ENCODE measurements at regions not wholly inside any gene's neighbourhood (a gene's known extent, or its start where the extent isn't known, plus 50 kb on each side); places are given as distances from the start of the nearest gene placed in this dataset.

- H3K9ac ChIP-seq (ENCODE audit: insufficient read depth in 1 of 2, low read length in 2 of 2): no peak overlapping the region
- DNase-seq: no peak
- no peak for TF ChIP-seq CTCF (IDR thresholded peaks at IDR 0.05; ENCODE audit: control extremely low read depth, extremely low read depth)
- no peaks in the 10 kb centered on the region for H3K27me3 ChIP-seq (ENCODE audit: control insufficient read depth in 3 of 3, insufficient read depth in 3 of 3, low read length in 2 of 3)
- H3K4me1 ChIP-seq (ENCODE audit: control insufficient read depth in 5 of 5, insufficient read depth in 5 of 5, low read length in 5 of 5): peaks cover 0 to 6% (median 3%) of the 10 kb centered on the region in 5 donors
- H3K36me3 ChIP-seq (ENCODE audit: control insufficient read depth in 4 of 4, insufficient read depth in 4 of 4, low read length in 4 of 4): no peaks in the 10 kb centered on the region
- 76 to 84% methylated on average over 6 of the region's 6 CpGs for WGBS, 2 donors
- no peak overlapping the region for H3K4me3 ChIP-seq
- H3K27ac ChIP-seq (ENCODE audit: low read depth in 1 of 2, low read length in 1 of 2): no peak overlapping the region
- H3K9me3 ChIP-seq (ENCODE audit: control insufficient read depth in 4 of 4, insufficient read depth in 3 of 4, low read length in 3 of 4): peaks cover 0 to 2% (median 0%) of the 10 kb centered on the region in 4 donors
- no peak for ATAC-seq (ENCODE audit: insufficient read depth, low FRiP score)
Measured at GRCh38 chr10:78703593-78703992, 365.2 kb upstream of the ZMIZ1 start.

GRCh38 chr10:78706256-78706655 is 362.5 kb upstream of the ZMIZ1 start:
- Histone ChIP-seq H3K36me3 (ENCODE audit: control insufficient read depth in 4 of 4, insufficient read depth in 4 of 4, low read length in 4 of 4) (no peaks in the 10 kb centered on the region), H3K27ac (ENCODE audit: low read depth in 1 of 2, low read length in 1 of 2) (no peak overlapping the region), H3K4me1 (ENCODE audit: control insufficient read depth in 5 of 5, insufficient read depth in 5 of 5, low read length in 5 of 5) (no peaks in the 10 kb centered on the region), H3K9ac (ENCODE audit: insufficient read depth in 1 of 2, low read length in 2 of 2) (no peak overlapping the region), H3K4me3 (no peak overlapping the region), H3K9me3 (ENCODE audit: control insufficient read depth in 4 of 4, insufficient read depth in 3 of 4, low read length in 3 of 4) (peaks cover 0 to 2% (median 0%) of the 10 kb centered on the region in 4 donors), H3K27me3 (ENCODE audit: control insufficient read depth in 3 of 3, insufficient read depth in 3 of 3, low read length in 2 of 3) (no peaks in the 10 kb centered on the region)
- DNase-seq (no peak), ATAC-seq (ENCODE audit: insufficient read depth, low FRiP score) (no peak)
- WGBS, 2 donors: 94 to 98% methylated on average over 2 of the region's 2 CpGs
- TF ChIP-seq CTCF (IDR thresholded peaks at IDR 0.05; ENCODE audit: control extremely low read depth, extremely low read depth): no peak

GRCh38 chr10:78706726-78707540 is 361.8 kb upstream of the ZMIZ1 start:
- no peak for TF ChIP-seq CTCF (IDR thresholded peaks at IDR 0.05; ENCODE audit: control extremely low read depth, extremely low read depth)
- whole genome bisulfite sequencing, 2 donors: 78 to 92% methylated on average over 5 of the region's 5 CpGs
- Histone ChIP-seq H3K4me3 (no peak overlapping the region), H3K4me1 (ENCODE audit: control insufficient read depth in 5 of 5, insufficient read depth in 5 of 5, low read length in 5 of 5) (no peaks in the 10 kb centered on the region), H3K9ac (ENCODE audit: insufficient read depth in 1 of 2, low read length in 2 of 2) (no peak overlapping the region), H3K27ac (ENCODE audit: low read depth in 1 of 2, low read length in 1 of 2) (no peak overlapping the region), H3K27me3 (ENCODE audit: control insufficient read depth in 3 of 3, insufficient read depth in 3 of 3, low read length in 2 of 3) (no peaks in the 10 kb centered on the region), H3K36me3 (ENCODE audit: control insufficient read depth in 4 of 4, insufficient read depth in 4 of 4, low read length in 4 of 4) (no peaks in the 10 kb centered on the region), H3K9me3 (ENCODE audit: control insufficient read depth in 4 of 4, insufficient read depth in 3 of 4, low read length in 3 of 4) (peaks cover 0 to 2% (median 0%) of the 10 kb centered on the region in 4 donors)
- peak in 1 of 3 donors; percentile 26 for DNase-seq
- ATAC-seq (ENCODE audit: insufficient read depth, low FRiP score): no peak

Measured in lung (tissue), 11 donors.